HEK293 (cell line): ENCODE measurements at regions not wholly inside any gene's neighbourhood (a gene's known extent, or its start where the extent isn't known, plus 50 kb on each side); places are given as distances from the start of the nearest gene placed in this dataset.

Experiments used
- CTCF ChIP-seq: fragments of 450-650 bp; formaldehyde crosslinking; IDR thresholded peaks from 2 replicates; pipeline ENCODE4 v1.5.1; 2016; ENCODE audit warnings: missing biosample characterization, missing genetic modification characterization
- OSR2 ChIP-seq: fragments of 450-650 bp; formaldehyde crosslinking; IDR thresholded peaks from 2 replicates; pipeline ENCODE4 v1.5.1; 2016; ENCODE audit warnings: missing biosample characterization, missing genetic modification characterization
- SETDB1 ChIP-seq: IDR thresholded peaks from one replicate; pipeline ENCODE4 v1.6.1; 2017; ENCODE audit warnings: mild to moderate bottlenecking, low read length, moderate library complexity, mixed read lengths; ENCODE audit not compliant: insufficient read length
- ZNF121 ChIP-seq: fragments of 450-650 bp; formaldehyde crosslinking; IDR thresholded peaks from 2 replicates; pipeline ENCODE4 v1.5.1; 2016; ENCODE audit warnings: missing biosample characterization, missing genetic modification characterization
- ZNF248 ChIP-seq: fragments of 450-650 bp; formaldehyde crosslinking; IDR thresholded peaks from 2 replicates; pipeline ENCODE4 v1.5.1; 2017; ENCODE audit warnings: missing biosample characterization, missing genetic modification characterization
- ZNF274 ChIP-seq, 2 experiments: fragments of 200-500 bp in 1 of 2; fragments of 450-650 bp in 1 of 2; sonication (Bioruptor generic) in 1 of 2; formaldehyde crosslinking in 1 of 2; IDR thresholded peaks; 2 replicates each; pipeline versions ENCODE4 v1.5.1 to v1.6.1; 2014 to 2016; ENCODE audit warnings: borderline replicate concordance in 1 of 2, inconsistent platforms in 1 of 2, low read length in 1 of 2, missing biosample characterization in 1 of 2, missing genetic modification characterization in 1 of 2
- ZNF362 ChIP-seq: fragments of 450-650 bp; formaldehyde crosslinking; IDR thresholded peaks from 2 replicates; pipeline ENCODE4 v1.5.1; 2016; ENCODE audit warnings: missing biosample characterization, missing genetic modification characterization
- ZNF514 ChIP-seq: fragments of 450-650 bp; formaldehyde crosslinking; IDR thresholded peaks from 2 replicates; pipeline ENCODE4 v1.5.1; 2016; ENCODE audit warnings: missing biosample characterization, missing genetic modification characterization
- TF ChIP-seq, protein P1 (sequence below): fragments of 450-650 bp; formaldehyde crosslinking; IDR thresholded peaks from 2 replicates; pipeline ENCODE4 v1.5.1; 2016; ENCODE audit warnings: missing biosample characterization, missing genetic modification characterization
- TF ChIP-seq, protein P2 (sequence below): fragments of 450-650 bp; formaldehyde crosslinking; IDR thresholded peaks from 2 replicates; pipeline ENCODE4 v1.5.1; 2016; ENCODE audit warnings: missing biosample characterization, missing genetic modification characterization
- TF ChIP-seq, protein P3 (sequence below): fragments of 450-650 bp; formaldehyde crosslinking; IDR thresholded peaks from 2 replicates; pipeline ENCODE4 v1.5.1; 2016; ENCODE audit warnings: missing biosample characterization, missing genetic modification characterization, borderline replicate concordance

GRCh38 chr3:168249205-168249549, 153.5 kb upstream of the GOLIM4 start:
- TF ChIP-seq, protein P1, sequence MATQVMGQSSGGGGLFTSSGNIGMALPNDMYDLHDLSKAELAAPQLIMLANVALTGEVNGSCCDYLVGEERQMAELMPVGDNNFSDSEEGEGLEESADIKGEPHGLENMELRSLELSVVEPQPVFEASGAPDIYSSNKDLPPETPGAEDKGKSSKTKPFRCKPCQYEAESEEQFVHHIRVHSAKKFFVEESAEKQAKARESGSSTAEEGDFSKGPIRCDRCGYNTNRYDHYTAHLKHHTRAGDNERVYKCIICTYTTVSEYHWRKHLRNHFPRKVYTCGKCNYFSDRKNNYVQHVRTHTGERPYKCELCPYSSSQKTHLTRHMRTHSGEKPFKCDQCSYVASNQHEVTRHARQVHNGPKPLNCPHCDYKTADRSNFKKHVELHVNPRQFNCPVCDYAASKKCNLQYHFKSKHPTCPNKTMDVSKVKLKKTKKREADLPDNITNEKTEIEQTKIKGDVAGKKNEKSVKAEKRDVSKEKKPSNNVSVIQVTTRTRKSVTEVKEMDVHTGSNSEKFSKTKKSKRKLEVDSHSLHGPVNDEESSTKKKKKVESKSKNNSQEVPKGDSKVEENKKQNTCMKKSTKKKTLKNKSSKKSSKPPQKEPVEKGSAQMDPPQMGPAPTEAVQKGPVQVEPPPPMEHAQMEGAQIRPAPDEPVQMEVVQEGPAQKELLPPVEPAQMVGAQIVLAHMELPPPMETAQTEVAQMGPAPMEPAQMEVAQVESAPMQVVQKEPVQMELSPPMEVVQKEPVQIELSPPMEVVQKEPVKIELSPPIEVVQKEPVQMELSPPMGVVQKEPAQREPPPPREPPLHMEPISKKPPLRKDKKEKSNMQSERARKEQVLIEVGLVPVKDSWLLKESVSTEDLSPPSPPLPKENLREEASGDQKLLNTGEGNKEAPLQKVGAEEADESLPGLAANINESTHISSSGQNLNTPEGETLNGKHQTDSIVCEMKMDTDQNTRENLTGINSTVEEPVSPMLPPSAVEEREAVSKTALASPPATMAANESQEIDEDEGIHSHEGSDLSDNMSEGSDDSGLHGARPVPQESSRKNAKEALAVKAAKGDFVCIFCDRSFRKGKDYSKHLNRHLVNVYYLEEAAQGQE (tag by site-specific recombination): no peak
- TF ChIP-seq CTCF (tag by site-specific recombination) (no peak), OSR2 (no peak), ZNF274 (IDR thresholded peaks at IDR 0.05; ENCODE audit: low read length) (no peak), ZNF274 (tag by site-specific recombination; IDR thresholded peaks at IDR 0.05; ENCODE audit: borderline replicate concordance) (no peak), ZNF121 (tag by site-specific recombination) (no peak), SETDB1 (no peak), ZNF248 (tag by site-specific recombination) (no peak), ZNF362 (tag by site-specific recombination) (no peak), ZNF514 (tag by site-specific recombination) (no peak)
- TF ChIP-seq, protein P2, sequence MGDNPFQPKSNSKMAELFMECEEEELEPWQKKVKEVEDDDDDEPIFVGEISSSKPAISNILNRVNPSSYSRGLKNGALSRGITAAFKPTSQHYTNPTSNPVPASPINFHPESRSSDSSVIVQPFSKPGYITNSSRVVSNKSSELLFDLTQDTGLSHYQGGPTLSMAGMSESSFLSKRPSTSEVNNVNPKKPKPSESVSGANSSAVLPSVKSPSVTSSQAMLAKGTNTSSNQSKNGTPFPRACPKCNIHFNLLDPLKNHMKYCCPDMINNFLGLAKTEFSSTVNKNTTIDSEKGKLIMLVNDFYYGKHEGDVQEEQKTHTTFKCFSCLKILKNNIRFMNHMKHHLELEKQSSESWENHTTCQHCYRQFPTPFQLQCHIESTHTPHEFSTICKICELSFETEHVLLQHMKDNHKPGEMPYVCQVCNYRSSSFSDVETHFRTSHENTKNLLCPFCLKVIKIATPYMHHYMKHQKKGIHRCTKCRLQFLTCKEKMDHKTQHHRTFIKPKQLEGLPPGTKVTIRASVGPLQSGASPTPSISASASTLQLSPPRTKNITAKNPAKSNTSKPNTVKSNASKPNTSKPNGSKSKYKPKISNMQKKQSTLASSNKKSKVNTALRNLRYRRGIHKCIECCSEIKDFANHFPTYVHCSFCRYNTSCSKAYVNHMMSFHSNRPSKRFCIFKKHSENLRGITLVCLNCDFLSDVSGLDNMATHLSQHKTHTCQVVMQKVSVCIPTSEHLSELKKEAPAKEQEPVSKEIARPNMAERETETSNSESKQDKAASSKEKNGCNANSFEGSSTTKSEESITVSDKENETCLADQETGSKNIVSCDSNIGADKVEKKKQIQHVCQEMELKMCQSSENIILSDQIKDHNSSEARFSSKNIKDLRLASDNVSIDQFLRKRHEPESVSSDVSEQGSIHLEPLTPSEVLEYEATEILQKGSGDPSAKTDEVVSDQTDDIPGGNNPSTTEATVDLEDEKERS (tag by site-specific recombination): no peak
- TF ChIP-seq, protein P3, sequence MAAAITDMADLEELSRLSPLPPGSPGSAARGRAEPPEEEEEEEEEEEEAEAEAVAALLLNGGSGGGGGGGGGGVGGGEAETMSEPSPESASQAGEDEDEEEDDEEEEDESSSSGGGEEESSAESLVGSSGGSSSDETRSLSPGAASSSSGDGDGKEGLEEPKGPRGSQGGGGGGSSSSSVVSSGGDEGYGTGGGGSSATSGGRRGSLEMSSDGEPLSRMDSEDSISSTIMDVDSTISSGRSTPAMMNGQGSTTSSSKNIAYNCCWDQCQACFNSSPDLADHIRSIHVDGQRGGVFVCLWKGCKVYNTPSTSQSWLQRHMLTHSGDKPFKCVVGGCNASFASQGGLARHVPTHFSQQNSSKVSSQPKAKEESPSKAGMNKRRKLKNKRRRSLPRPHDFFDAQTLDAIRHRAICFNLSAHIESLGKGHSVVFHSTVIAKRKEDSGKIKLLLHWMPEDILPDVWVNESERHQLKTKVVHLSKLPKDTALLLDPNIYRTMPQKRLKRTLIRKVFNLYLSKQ (tag by site-specific recombination): no peak
